Endothelial cell of umbilical vein (primary cell): ENCODE measurements at regions not wholly inside any gene's neighbourhood (a gene's known extent, or its start where the extent isn't known, plus 50 kb on each side); places are given as distances from the start of the nearest gene placed in this dataset.

Experiments used
- BruUV-seq: library from RNA; stranded (reverse); fragments of 400-500 nt; replicated peaks from 2 replicates; lab custom pipeline; 2021; lab: Mats Ljungman, UMichigan
- CTCF ChIA-PET: fragments of 300-600, 350-600 bp; sonication (Branson Sonifier 250); formaldehyde crosslinking; loops from one replicate; lab custom pipeline; 2021; ENCODE audit warnings: antibody characterized with exemption, inconsistent platforms; lab: Charles Lee
- POLR2A ChIA-PET: fragments of 300-600, 350-600 bp; sonication (Branson Sonifier 250); formaldehyde crosslinking; loops from one replicate; lab custom pipeline; 2021; ENCODE audit warnings: antibody characterized with exemption, inconsistent platforms; lab: Charles Lee
- DNase-seq: peaks from one replicate; pipeline ENCODE4 v3.0.0-alpha.2; 2011; ENCODE audit warnings: low read depth, low spot score
- FAIRE-seq: peaks from 2 replicates; lab custom pipeline; 2011; peaks lifted over from hg19 to GRCh38; lab: Jason Lieb, UNC
- H2AFZ ChIP-seq: 2 replicates; pipeline ENCODE4 v1.6.0; 2012; ENCODE audit warnings: low read depth, low read length, control low read depth, inconsistent platforms
- H3K27ac ChIP-seq: 2 replicates; pipeline ENCODE4 v1.5.1; 2011; ENCODE audit warnings: low read depth, mild to moderate bottlenecking, control low read depth, low read length, moderate library complexity; ENCODE audit not compliant: insufficient read depth
- H3K27me3 ChIP-seq, 2 experiments: 2 replicates each; pipeline versions ENCODE4 v1.6.0 to v1.6.1; 2011; ENCODE audit warnings: low read length in 2 of 2, mixed read lengths in 1 of 2; ENCODE audit not compliant: control insufficient read depth in 2 of 2, insufficient read depth in 2 of 2
- H3K36me3 ChIP-seq, 2 experiments: 2 replicates in 1 of 2; 3 replicates in 1 of 2; pipeline ENCODE4 v1.5.1; 2011; ENCODE audit warnings: low read length in 2 of 2, mild to moderate bottlenecking in 1 of 2, moderate library complexity in 1 of 2; ENCODE audit not compliant: control insufficient read depth in 2 of 2, insufficient read depth in 2 of 2; ENCODE audit errors: extremely low read depth in 1 of 2
- H3K4me1 ChIP-seq: 3 replicates; pipeline ENCODE4 v1.5.1; 2011; ENCODE audit warnings: mild to moderate bottlenecking, low read length; ENCODE audit not compliant: control insufficient read depth, insufficient read depth; ENCODE audit errors: extremely low read depth
- H3K4me2 ChIP-seq: 2 replicates; pipeline ENCODE4 v1.6.1; 2011; ENCODE audit warnings: low read length, control low read depth, mixed read lengths; ENCODE audit not compliant: insufficient read depth
- H3K4me3 ChIP-seq, 3 experiments: fragments of 200-600 bp in 1 of 3; sonication (generic), shearing (Covaris generic) in 1 of 3; replicated peaks in 1 of 3; 2 replicates each; pipeline ENCODE4 v1.5.1; 2011 to 2016; ENCODE audit warnings: control low read depth in 3 of 3, low read length in 3 of 3, mild to moderate bottlenecking in 2 of 3, inconsistent platforms in 1 of 3, low read depth in 1 of 3, moderate library complexity in 1 of 3; ENCODE audit not compliant: insufficient read depth in 1 of 3
- H3K79me2 ChIP-seq: 2 replicates; pipeline ENCODE4 v1.6.0; 2012; ENCODE audit warnings: low read length, inconsistent platforms; ENCODE audit not compliant: control insufficient read depth, insufficient read depth
- H3K9ac ChIP-seq: replicated peaks from 2 replicates; pipeline ENCODE3; 2011; ENCODE audit warnings: low read length, control low read depth; ENCODE audit not compliant: insufficient read depth; ENCODE audit errors: extremely low read depth
- H3K9me1 ChIP-seq: replicated peaks from 3 replicates; pipeline ENCODE4 v1.6.0; 2011; ENCODE audit warnings: mild to moderate bottlenecking, low read length; ENCODE audit not compliant: control insufficient read depth, insufficient read depth; ENCODE audit errors: extremely low read depth
- H3K9me3 ChIP-seq: replicated peaks from 2 replicates; pipeline ENCODE4 v1.5.1; 2012; ENCODE audit warnings: low read length, inconsistent platforms; ENCODE audit not compliant: control insufficient read depth, insufficient read depth
- H4K20me1 ChIP-seq: replicated peaks from 2 replicates; pipeline ENCODE3; 2011; ENCODE audit warnings: mild to moderate bottlenecking, low read length; ENCODE audit not compliant: control insufficient read depth, insufficient read depth; ENCODE audit errors: extremely low read depth
- CTCF ChIP-seq, 2 donors: IDR thresholded peaks; 1 replicate in 1 of 2; 2 replicates in 1 of 2; pipeline ENCODE4 v1.5.1; 2011; ENCODE audit warnings: low read length in 2 of 2, mild to moderate bottlenecking in 2 of 2, moderate library complexity in 2 of 2, control low read depth in 1 of 2, inconsistent platforms in 1 of 2, low read depth in 1 of 2; ENCODE audit not compliant: insufficient read depth in 1 of 2; ENCODE audit errors: extremely low read depth in 1 of 2
- EZH2 ChIP-seq: IDR thresholded peaks from 2 replicates; pipeline ENCODE4 v1.6.1; 2012; ENCODE audit warnings: borderline replicate concordance, low read depth, mild to moderate bottlenecking, moderate library complexity, low read length, inconsistent platforms; ENCODE audit not compliant: severe bottlenecking
- FOS ChIP-seq: IDR thresholded peaks from 2 replicates; pipeline ENCODE4 v1.6.1; 2011; ENCODE audit warnings: mild to moderate bottlenecking, low read length, moderate library complexity, borderline replicate concordance; ENCODE audit not compliant: insufficient read depth
- GATA2 ChIP-seq: IDR thresholded peaks from 2 replicates; pipeline ENCODE4 v1.7.0; 2011; ENCODE audit warnings: low read depth, mild to moderate bottlenecking, moderate library complexity, mixed read lengths, low read length; ENCODE audit not compliant: insufficient read length, insufficient read depth
- JUN ChIP-seq: IDR thresholded peaks from 2 replicates; pipeline ENCODE4 v1.6.1; 2011; ENCODE audit warnings: borderline replicate concordance, low read depth; ENCODE audit not compliant: insufficient read length, insufficient read depth
- MAX ChIP-seq: IDR thresholded peaks from 2 replicates; pipeline ENCODE4 v1.6.1; 2011; ENCODE audit not compliant: insufficient read depth, insufficient read length
- MYC ChIP-seq: IDR thresholded peaks from one replicate; pipeline ENCODE4 v1.6.1; 2011; ENCODE audit warnings: mild to moderate bottlenecking, low read depth, low read length
- POLR2A ChIP-seq: IDR thresholded peaks from 2 replicates; pipeline ENCODE4 v1.6.1; 2012; ENCODE audit warnings: low read depth, mild to moderate bottlenecking, control low read depth, low read length
- POLR2AphosphoS5 ChIP-seq: IDR thresholded peaks from 2 replicates; pipeline ENCODE4 v1.6.1; 2012; ENCODE audit warnings: low read depth, mild to moderate bottlenecking, control low read depth, low read length, moderate library complexity; ENCODE audit not compliant: insufficient read depth
- dilution Hi-C: fragments of 300-500 bp; cut with MboI; formaldehyde crosslinking; loops from one replicate; pipeline ENCODE4 v1.15.0; 2019; ENCODE audit warnings: low sequenced_read_pairs; ENCODE audit not compliant: extremely low pct_ligation_motif_present
- intact Hi-C: fragments of 100-400 bp; cut with micrococcal nuclease; formaldehyde crosslinking; loops from one replicate; pipeline ENCODE4 v1.10.0; 2022

GRCh38 chr5:132136906-132137305, 63.3 kb downstream of the CSF2 start:
- Histone ChIP-seq H3K4me3 (no peak overlapping the region), H3K4me2 (no peak overlapping the region), H2AFZ (no peak overlapping the region), H3K9me3 (no peaks in the 10 kb centered on the region), H3K36me3 (no peaks in the 10 kb centered on the region), H3K9ac (no peak overlapping the region), H3K27me3 (peaks cover 4 to 8% of the 10 kb centered on the region in 2 experiments), H3K4me1 (no peaks in the 10 kb centered on the region), H3K27ac (no peak overlapping the region), H3K79me2 (no peaks in the 10 kb centered on the region), H3K9me1 (no peaks in the 10 kb centered on the region), H4K20me1 (no peaks in the 10 kb centered on the region)
- TF ChIP-seq FOS = no peak
- TF ChIP-seq MAX = no peak
- no peak for TF ChIP-seq MYC
- no peak for TF ChIP-seq POLR2A
- no peak for TF ChIP-seq POLR2AphosphoS5
- TF ChIP-seq EZH2 = no peak
- TF ChIP-seq GATA2 = no peak
- TF ChIP-seq JUN = no peak
- TF ChIP-seq CTCF (IDR thresholded peaks at IDR 0.05; ENCODE audit: extremely low read depth in 1 of 2, insufficient read depth in 1 of 2, low read depth in 1 of 2, low read length in 2 of 2) = no peak
- FAIRE-seq (no peak), DNase-seq (no peak)
- ChIA-PET CTCF (interaction anchor here (0.9 to 1.8 kb wide), 2 partner anchors 72 to 76 kb away, joined by 4 to 7 read pairs; no protein-coding TSS in a partner anchor), POLR2A (no interaction called here)
- BruUV-seq = no TSS peak
- dilution Hi-C loops (no loop called here), intact Hi-C loops (no loop called here)
